SH-SY5Y (cell line): ENCODE measurements at regions not wholly inside any gene's neighbourhood (a gene's known extent, or its start where the extent isn't known, plus 50 kb on each side); places are given as distances from the start of the nearest gene placed in this dataset.

Experiments used
- GATA2 ChIP-seq: IDR thresholded peaks from 2 replicates; pipeline ENCODE4 v1.6.1; 2011; ENCODE audit warnings: mild to moderate bottlenecking, low read depth, low read length
- GATA3 ChIP-seq: IDR thresholded peaks from 2 replicates; pipeline ENCODE4 v1.6.1; 2011; ENCODE audit warnings: low read depth, mild to moderate bottlenecking, low read length, moderate library complexity

DNA sequence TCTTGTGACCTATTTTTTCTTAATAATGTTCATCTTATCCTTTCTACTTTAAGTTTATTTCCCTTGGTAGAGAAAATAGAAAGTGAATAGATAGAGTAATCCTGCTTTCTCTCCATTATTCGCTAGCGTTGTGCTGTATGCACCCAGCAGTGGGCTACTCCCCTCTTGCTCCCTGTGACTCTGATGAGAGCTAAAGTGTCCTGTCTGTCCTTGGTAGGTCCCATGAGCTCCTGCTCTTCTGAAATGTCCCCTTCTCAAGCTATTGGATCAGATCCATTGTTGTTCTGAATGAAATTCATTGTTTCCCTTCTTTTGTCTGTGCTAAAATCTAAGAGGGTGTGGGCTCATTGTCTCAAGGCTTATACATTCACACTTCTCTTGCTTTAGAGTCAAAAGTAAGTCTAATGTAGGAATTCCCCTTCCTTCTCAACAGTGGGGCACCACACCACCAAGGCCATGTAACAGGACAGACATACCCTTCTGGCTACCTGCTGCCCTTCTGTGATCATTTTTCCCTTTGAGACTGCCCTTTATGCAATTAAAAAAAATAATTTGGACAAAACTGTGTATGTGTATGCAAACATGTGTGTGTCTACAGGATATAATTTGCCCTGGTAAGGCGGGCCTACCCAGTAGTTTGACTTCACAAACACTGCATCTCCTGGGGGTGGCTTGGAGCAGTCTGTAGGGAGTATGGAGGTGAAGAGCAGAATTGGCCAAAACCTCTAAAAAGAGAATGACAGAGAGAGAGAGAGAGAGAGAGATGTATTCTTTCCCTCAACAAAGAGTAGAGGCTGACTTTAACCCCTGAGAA is 167.0 kb upstream of the MYLIP start:
- TF ChIP-seq GATA2: no peak
- TF ChIP-seq GATA3: no peak
